C4-2B (cell line): ENCODE measurements at regions not wholly inside any gene's neighbourhood (a gene's known extent, or its start where the extent isn't known, plus 50 kb on each side); places are given as distances from the start of the nearest gene placed in this dataset.

Experiments
- H3K27ac ChIP-seq: fragments of 450-650 bp; 2 replicates; pipeline ENCODE4 v1.5.1; 2017
- CTCF ChIP-seq: fragments of 450-650 bp; conservative IDR thresholded peaks from 2 replicates; pipeline ENCODE4 v1.5.1; 2017; ENCODE audit warnings: mild to moderate bottlenecking
- ZFX ChIP-seq: fragments of 450-650 bp; IDR thresholded peaks from 2 replicates; pipeline ENCODE4 v1.6.1; 2017

- TF ChIP-seq ZFX (no peak), CTCF (no peak)
- no peak overlapping the region for H3K27ac ChIP-seq
Observed at GRCh38 chr5:167533814-167534795, 757.3 kb upstream of the WWC1 start.

- TF ChIP-seq ZFX (no peak), CTCF (no peak)
- no peak overlapping the region for H3K27ac ChIP-seq
Observed at GRCh38 chr5:167539747-167540146, 751.7 kb upstream of the WWC1 start.

- TF ChIP-seq ZFX (no peak), CTCF (no peak)
- H3K27ac ChIP-seq, result no peak overlapping the region
Observed at GRCh38 chr5:167546270-167546669, 745.2 kb upstream of the WWC1 start.

- TF ChIP-seq ZFX, result no peak
- no peak for TF ChIP-seq CTCF
Observed at GRCh38 chr5:167552356-167552755, 739.1 kb upstream of the WWC1 start.

GRCh38 chr5:167553511-167553910 is 737.9 kb upstream of the WWC1 start:
- no peak for TF ChIP-seq CTCF
- no peak for TF ChIP-seq ZFX

More at GRCh38 chr5:167552356-167552755, 739.1 kb upstream of the WWC1 start:
- H3K27ac ChIP-seq, result no peak overlapping the region

GRCh38 chr5:167554564-167555290 is 736.7 kb upstream of the WWC1 start:
- no peak overlapping the region for H3K27ac ChIP-seq
- no peak for TF ChIP-seq CTCF
- no peak for TF ChIP-seq ZFX

More at GRCh38 chr5:167553511-167553910, 737.9 kb upstream of the WWC1 start:
- no peak overlapping the region for H3K27ac ChIP-seq
